GM12878 (cell line): ENCODE measurements at regions not wholly inside any gene's neighbourhood (a gene's known extent, or its start where the extent isn't known, plus 50 kb on each side); places are given as distances from the start of the nearest gene placed in this dataset.

Experiments used
- ATF7 ChIP-seq: fragments of 450-650 bp; IDR thresholded peaks from 2 replicates; pipeline ENCODE4 v1.6.1; 2016; ENCODE audit warnings: low read depth, mild to moderate bottlenecking
- CHD2 ChIP-seq: IDR thresholded peaks from 2 replicates; pipeline ENCODE4 v1.6.1; 2011; ENCODE audit warnings: low read depth, low read length, improper control_type of control experiment, borderline replicate concordance
- EP300 ChIP-seq, 2 experiments: fragments of 150-350 bp in 1 of 2; IDR thresholded peaks; 2 replicates each; pipeline ENCODE4 v1.6.1; 2011 to 2012; ENCODE audit warnings: low read depth in 2 of 2, low read length in 2 of 2, borderline replicate concordance in 1 of 2, improper control_type of control experiment in 1 of 2, inconsistent platforms in 1 of 2; ENCODE audit not compliant: control insufficient read depth in 1 of 2
- GABPA ChIP-seq: IDR thresholded peaks from 2 replicates; pipeline ENCODE4 v1.6.1; 2014; ENCODE audit warnings: antibody characterized with exemption, low read depth, mild to moderate bottlenecking, inconsistent platforms
- MYC ChIP-seq: IDR thresholded peaks from 2 replicates; pipeline ENCODE4 v1.6.1; 2011; ENCODE audit warnings: mild to moderate bottlenecking, low read length, moderate library complexity, inconsistent platforms; ENCODE audit not compliant: insufficient read depth, insufficient replicate concordance, insufficient read length, severe bottlenecking
- POLR2AphosphoS2 ChIP-seq: IDR thresholded peaks from 2 replicates; pipeline ENCODE4 v1.6.1; 2011; ENCODE audit warnings: low read depth, mild to moderate bottlenecking, low read length, improper control_type of control experiment, moderate library complexity
- POLR2AphosphoS5 ChIP-seq: IDR thresholded peaks from 2 replicates; pipeline ENCODE4 v1.6.1; 2011; ENCODE audit warnings: mild to moderate bottlenecking, low read length, inconsistent platforms
- SRF ChIP-seq, 2 experiments: IDR thresholded peaks; 2 replicates each; pipeline ENCODE4 v1.6.1; 2011; ENCODE audit warnings: low read depth in 2 of 2, low read length in 2 of 2, mild to moderate bottlenecking in 1 of 2, moderate library complexity in 1 of 2
- TAF1 ChIP-seq: IDR thresholded peaks from 2 replicates; pipeline ENCODE4 v1.6.1; 2011; ENCODE audit warnings: mild to moderate bottlenecking, low read depth, low read length, borderline replicate concordance
- WRNIP1 ChIP-seq: IDR thresholded peaks from 2 replicates; pipeline ENCODE4 v1.6.1; 2011; ENCODE audit warnings: low read depth, low read length, improper control_type of control experiment, borderline replicate concordance
- TF ChIP-seq, protein P1 (sequence below), 3 experiments: IDR thresholded peaks in 2 of 3; conservative IDR thresholded peaks in 1 of 3; 2 replicates each; pipeline ENCODE4 v1.5.1; 2011; ENCODE audit warnings: low read depth in 3 of 3, low read length in 3 of 3, mild to moderate bottlenecking in 3 of 3, control low read depth in 2 of 3, moderate library complexity in 2 of 3, inconsistent platforms in 1 of 3, mixed read lengths in 1 of 3; ENCODE audit not compliant: control insufficient read depth in 2 of 3, insufficient read depth in 1 of 3; ENCODE audit errors: extremely low read depth in 1 of 3
- TF ChIP-seq, protein P2 (sequence below): IDR thresholded peaks from 2 replicates; pipeline ENCODE4 v1.6.1; 2012; ENCODE audit warnings: low read depth, low read length, improper control_type of control experiment
- TF ChIP-seq, protein P3 (sequence below): fragments of 450-650 bp; formaldehyde crosslinking; IDR thresholded peaks from 2 replicates; pipeline ENCODE4 v1.4.0; 2020; ENCODE audit warnings: mild to moderate bottlenecking, moderate library complexity

DNA sequence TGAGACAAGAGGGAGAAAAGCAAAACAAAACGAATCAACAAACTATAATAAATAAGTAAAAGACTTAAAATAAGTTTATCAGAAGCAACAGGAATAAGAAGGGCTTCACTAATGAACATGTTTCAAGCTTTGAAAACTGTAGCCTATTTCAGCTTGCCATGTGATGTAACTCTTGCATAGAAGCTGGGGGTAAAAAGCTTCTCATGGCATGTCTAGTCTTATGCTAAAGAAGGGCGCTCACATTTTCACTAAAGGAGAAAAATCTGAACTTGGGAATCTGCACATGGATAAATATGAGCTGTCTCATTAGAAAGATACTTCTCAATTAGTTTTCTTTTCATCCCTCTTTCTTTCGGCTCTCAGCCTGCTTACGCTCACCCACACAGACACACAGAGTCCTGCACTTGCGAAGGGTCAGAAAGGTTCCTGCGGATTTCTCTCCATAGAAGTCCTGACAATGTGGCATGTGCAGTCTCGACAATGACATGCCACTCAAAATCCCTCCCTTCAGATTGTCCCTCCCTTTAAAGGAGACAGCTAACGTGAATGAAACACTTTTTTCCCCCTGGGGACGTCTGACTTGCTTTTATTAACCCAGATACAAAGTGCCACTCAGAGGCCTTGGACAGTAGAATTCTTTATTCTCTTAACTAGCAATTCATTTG is 568.9 kb upstream of the NR2F2 start:
- no peak for TF ChIP-seq SRF (IDR thresholded peaks at IDR 0.05; ENCODE audit: low read depth in 2 of 2, low read length in 2 of 2)
- TF ChIP-seq TAF1: no peak
- TF ChIP-seq EP300 (IDR thresholded peaks at IDR 0.05; ENCODE audit: borderline replicate concordance in 1 of 2, control insufficient read depth in 1 of 2, low read depth in 2 of 2, low read length in 2 of 2): no peak
- TF ChIP-seq, protein P1, sequence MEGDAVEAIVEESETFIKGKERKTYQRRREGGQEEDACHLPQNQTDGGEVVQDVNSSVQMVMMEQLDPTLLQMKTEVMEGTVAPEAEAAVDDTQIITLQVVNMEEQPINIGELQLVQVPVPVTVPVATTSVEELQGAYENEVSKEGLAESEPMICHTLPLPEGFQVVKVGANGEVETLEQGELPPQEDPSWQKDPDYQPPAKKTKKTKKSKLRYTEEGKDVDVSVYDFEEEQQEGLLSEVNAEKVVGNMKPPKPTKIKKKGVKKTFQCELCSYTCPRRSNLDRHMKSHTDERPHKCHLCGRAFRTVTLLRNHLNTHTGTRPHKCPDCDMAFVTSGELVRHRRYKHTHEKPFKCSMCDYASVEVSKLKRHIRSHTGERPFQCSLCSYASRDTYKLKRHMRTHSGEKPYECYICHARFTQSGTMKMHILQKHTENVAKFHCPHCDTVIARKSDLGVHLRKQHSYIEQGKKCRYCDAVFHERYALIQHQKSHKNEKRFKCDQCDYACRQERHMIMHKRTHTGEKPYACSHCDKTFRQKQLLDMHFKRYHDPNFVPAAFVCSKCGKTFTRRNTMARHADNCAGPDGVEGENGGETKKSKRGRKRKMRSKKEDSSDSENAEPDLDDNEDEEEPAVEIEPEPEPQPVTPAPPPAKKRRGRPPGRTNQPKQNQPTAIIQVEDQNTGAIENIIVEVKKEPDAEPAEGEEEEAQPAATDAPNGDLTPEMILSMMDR (IDR thresholded peaks at IDR 0.05 in 2 of 3, conservative IDR thresholded peaks at IDR 0.05 in 1 of 3; ENCODE audit: control insufficient read depth in 2 of 3, extremely low read depth in 1 of 3, insufficient read depth in 1 of 3, low read depth in 3 of 3, low read length in 3 of 3): no peak
- no peak for TF ChIP-seq CHD2
- TF ChIP-seq, protein P2, sequence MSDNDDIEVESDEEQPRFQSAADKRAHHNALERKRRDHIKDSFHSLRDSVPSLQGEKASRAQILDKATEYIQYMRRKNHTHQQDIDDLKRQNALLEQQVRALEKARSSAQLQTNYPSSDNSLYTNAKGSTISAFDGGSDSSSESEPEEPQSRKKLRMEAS: no peak
- TF ChIP-seq MYC: no peak
- TF ChIP-seq, protein P3, sequence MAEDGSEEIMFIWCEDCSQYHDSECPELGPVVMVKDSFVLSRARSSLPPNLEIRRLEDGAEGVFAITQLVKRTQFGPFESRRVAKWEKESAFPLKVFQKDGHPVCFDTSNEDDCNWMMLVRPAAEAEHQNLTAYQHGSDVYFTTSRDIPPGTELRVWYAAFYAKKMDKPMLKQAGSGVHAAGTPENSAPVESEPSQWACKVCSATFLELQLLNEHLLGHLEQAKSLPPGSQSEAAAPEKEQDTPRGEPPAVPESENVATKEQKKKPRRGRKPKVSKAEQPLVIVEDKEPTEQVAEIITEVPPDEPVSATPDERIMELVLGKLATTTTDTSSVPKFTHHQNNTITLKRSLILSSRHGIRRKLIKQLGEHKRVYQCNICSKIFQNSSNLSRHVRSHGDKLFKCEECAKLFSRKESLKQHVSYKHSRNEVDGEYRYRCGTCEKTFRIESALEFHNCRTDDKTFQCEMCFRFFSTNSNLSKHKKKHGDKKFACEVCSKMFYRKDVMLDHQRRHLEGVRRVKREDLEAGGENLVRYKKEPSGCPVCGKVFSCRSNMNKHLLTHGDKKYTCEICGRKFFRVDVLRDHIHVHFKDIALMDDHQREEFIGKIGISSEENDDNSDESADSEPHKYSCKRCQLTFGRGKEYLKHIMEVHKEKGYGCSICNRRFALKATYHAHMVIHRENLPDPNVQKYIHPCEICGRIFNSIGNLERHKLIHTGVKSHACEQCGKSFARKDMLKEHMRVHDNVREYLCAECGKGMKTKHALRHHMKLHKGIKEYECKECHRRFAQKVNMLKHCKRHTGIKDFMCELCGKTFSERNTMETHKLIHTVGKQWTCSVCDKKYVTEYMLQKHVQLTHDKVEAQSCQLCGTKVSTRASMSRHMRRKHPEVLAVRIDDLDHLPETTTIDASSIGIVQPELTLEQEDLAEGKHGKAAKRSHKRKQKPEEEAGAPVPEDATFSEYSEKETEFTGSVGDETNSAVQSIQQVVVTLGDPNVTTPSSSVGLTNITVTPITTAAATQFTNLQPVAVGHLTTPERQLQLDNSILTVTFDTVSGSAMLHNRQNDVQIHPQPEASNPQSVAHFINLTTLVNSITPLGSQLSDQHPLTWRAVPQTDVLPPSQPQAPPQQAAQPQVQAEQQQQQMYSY: no peak
- TF ChIP-seq POLR2AphosphoS5: no peak
- TF ChIP-seq POLR2AphosphoS2: no peak
- TF ChIP-seq WRNIP1: no peak
- no peak for TF ChIP-seq ATF7
- TF ChIP-seq GABPA: no peak
